ENCODE measurements at regions not wholly inside any gene's neighbourhood (a gene's known extent, or its start where the extent isn't known, plus 50 kb on each side); places are given as distances from the start of the nearest gene placed in this dataset.

- Histone ChIP-seq H2AFZ (ENCODE audit: low read length) (no peak overlapping the region), H3K9me3 (replicated peaks; ENCODE audit: insufficient read depth, low read length) (no peaks in the 10 kb centered on the region), H3K4me1 (ENCODE audit: low read length) (no peaks in the 10 kb centered on the region), H3K4me2 (ENCODE audit: low read depth, low read length) (no peak overlapping the region), H3K79me2 (ENCODE audit: low read length) (no peaks in the 10 kb centered on the region), H3K27me3 (replicated peaks; ENCODE audit: insufficient read depth, low read length) (no peaks in the 10 kb centered on the region), H3K9ac (ENCODE audit: low read length) (no peak overlapping the region), H4K20me1 (ENCODE audit: insufficient read depth, low read length) (no peaks in the 10 kb centered on the region), H3K9me2 (replicated peaks; ENCODE audit: insufficient read depth, low read length) (no peaks in the 10 kb centered on the region), H3K36me3 (replicated peaks; ENCODE audit: insufficient read depth, low read length) (no peaks in the 10 kb centered on the region), H3K27ac (ENCODE audit: low read length) (no peak overlapping the region), H3F3A (ENCODE audit: insufficient read depth, low read length) (no peaks in the 10 kb centered on the region), H3K4me3 (ENCODE audit: low read length) (no peak overlapping the region)
- TF ChIP-seq EZH2phosphoT487 (IDR thresholded peaks at IDR 0.05; ENCODE audit: low read length), result no peak
- no peak for TF ChIP-seq EZH2 (optimal IDR thresholded peaks at IDR 0.05; ENCODE audit: low read depth, low read length)
- TF ChIP-seq CTCF (IDR thresholded peaks at IDR 0.05; ENCODE audit: low read length), result no peak
- no peak for DNase-seq
Observed at GRCh38 chr9:100794738-100795269, 216.9 kb downstream of the CAVIN4 start.

GRCh38 chr9:100803956-100804355 is 224.6 kb upstream of the PLPPR1 start:
- Histone ChIP-seq H3K4me2 (ENCODE audit: low read depth, low read length) (no peak overlapping the region), H3K27me3 (replicated peaks; ENCODE audit: insufficient read depth, low read length) (no peaks in the 10 kb centered on the region), H3K36me3 (replicated peaks; ENCODE audit: insufficient read depth, low read length) (no peaks in the 10 kb centered on the region), H3K4me1 (ENCODE audit: low read length) (no peaks in the 10 kb centered on the region), H3F3A (ENCODE audit: insufficient read depth, low read length) (no peaks in the 10 kb centered on the region), H3K9me3 (replicated peaks; ENCODE audit: insufficient read depth, low read length) (no peaks in the 10 kb centered on the region), H2AFZ (ENCODE audit: low read length) (no peak overlapping the region), H4K20me1 (ENCODE audit: insufficient read depth, low read length) (no peaks in the 10 kb centered on the region), H3K9me2 (replicated peaks; ENCODE audit: insufficient read depth, low read length) (no peaks in the 10 kb centered on the region), H3K9ac (ENCODE audit: low read length) (no peak overlapping the region), H3K79me2 (ENCODE audit: low read length) (no peaks in the 10 kb centered on the region), H3K27ac (ENCODE audit: low read length) (no peak overlapping the region), H3K4me3 (ENCODE audit: low read length) (no peak overlapping the region)
- DNase-seq, result no peak
- TF ChIP-seq CTCF (IDR thresholded peaks at IDR 0.05; ENCODE audit: low read length) (no peak), EZH2phosphoT487 (IDR thresholded peaks at IDR 0.05; ENCODE audit: low read length) (no peak), EZH2 (optimal IDR thresholded peaks at IDR 0.05; ENCODE audit: low read depth, low read length) (no peak)

GRCh38 chr9:100811643-100812042 is 216.9 kb upstream of the PLPPR1 start:
- Histone ChIP-seq H3K4me3 (ENCODE audit: low read length) (no peak overlapping the region), H3K79me2 (ENCODE audit: low read length) (no peaks in the 10 kb centered on the region), H3K27me3 (replicated peaks; ENCODE audit: insufficient read depth, low read length) (no peaks in the 10 kb centered on the region), H3K9ac (ENCODE audit: low read length) (no peak overlapping the region), H3K4me2 (ENCODE audit: low read depth, low read length) (no peak overlapping the region), H2AFZ (ENCODE audit: low read length) (no peak overlapping the region), H3K27ac (ENCODE audit: low read length) (no peak overlapping the region), H4K20me1 (ENCODE audit: insufficient read depth, low read length) (no peaks in the 10 kb centered on the region), H3K9me2 (replicated peaks; ENCODE audit: insufficient read depth, low read length) (no peaks in the 10 kb centered on the region), H3K9me3 (replicated peaks; ENCODE audit: insufficient read depth, low read length) (no peaks in the 10 kb centered on the region), H3K36me3 (replicated peaks; ENCODE audit: insufficient read depth, low read length) (no peaks in the 10 kb centered on the region), H3F3A (ENCODE audit: insufficient read depth, low read length) (no peaks in the 10 kb centered on the region), H3K4me1 (ENCODE audit: low read length) (no peaks in the 10 kb centered on the region)
- no peak for DNase-seq
- no peak for TF ChIP-seq CTCF (IDR thresholded peaks at IDR 0.05; ENCODE audit: low read length)
- TF ChIP-seq EZH2 (optimal IDR thresholded peaks at IDR 0.05; ENCODE audit: low read depth, low read length), result no peak
- no peak for TF ChIP-seq EZH2phosphoT487 (IDR thresholded peaks at IDR 0.05; ENCODE audit: low read length)
